Occipital lobe (tissue), 1 donor: ENCODE measurements at regions not wholly inside any gene's neighbourhood (a gene's known extent, or its start where the extent isn't known, plus 50 kb on each side); places are given as distances from the start of the nearest gene placed in this dataset.
"Not testable (repeated sequence)": the region's sequence is repeated elsewhere in the genome, so short reads cannot be mapped to it uniquely, and the experiment has no call there.

Experiments used
- DNase-seq: peaks from one replicate; lab custom pipeline; 2025; lab: John Stamatoyannopoulos, UW

DNA sequence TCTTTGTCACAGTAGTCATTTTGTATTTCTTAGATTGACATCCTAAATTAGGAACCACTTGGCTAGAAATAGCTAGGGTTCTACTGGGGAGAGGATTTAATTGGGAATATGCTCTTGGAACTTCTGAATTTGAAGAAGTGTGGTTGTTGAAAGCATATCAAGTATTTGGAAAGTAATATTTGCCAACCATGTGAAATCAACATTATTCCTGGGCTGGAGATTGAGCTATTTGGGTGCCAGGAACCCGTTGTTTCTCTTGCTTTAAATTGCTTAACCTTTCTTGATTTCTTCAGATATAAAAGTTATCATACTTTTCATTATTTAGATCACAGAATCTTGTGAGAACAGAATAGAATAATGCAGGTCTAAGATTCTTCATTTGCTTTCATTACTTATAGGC, 178.4 kb upstream of the ELL2 start:
- DNase-seq = no peak

DNA sequence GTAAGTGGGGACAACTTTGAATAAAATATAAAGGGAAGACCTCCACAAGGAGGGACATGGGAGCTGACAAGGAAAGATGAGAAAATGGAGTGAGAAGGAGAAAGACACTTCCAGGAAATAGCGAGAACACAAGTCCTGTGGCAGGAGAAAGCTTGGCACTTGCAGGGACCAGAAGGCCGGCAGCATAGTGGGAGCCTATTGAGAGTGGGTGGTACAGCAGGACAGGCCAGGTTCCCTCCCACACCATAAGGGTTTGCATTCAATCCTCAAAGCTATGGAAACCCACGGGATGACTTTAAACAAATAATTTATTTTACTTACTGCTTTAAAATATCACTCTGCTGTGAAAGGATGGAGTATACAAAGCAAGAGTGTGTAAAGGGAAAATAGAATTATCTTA, 173.2 kb upstream of the ELL2 start:
- peak; percentile 6 for DNase-seq

DNA sequence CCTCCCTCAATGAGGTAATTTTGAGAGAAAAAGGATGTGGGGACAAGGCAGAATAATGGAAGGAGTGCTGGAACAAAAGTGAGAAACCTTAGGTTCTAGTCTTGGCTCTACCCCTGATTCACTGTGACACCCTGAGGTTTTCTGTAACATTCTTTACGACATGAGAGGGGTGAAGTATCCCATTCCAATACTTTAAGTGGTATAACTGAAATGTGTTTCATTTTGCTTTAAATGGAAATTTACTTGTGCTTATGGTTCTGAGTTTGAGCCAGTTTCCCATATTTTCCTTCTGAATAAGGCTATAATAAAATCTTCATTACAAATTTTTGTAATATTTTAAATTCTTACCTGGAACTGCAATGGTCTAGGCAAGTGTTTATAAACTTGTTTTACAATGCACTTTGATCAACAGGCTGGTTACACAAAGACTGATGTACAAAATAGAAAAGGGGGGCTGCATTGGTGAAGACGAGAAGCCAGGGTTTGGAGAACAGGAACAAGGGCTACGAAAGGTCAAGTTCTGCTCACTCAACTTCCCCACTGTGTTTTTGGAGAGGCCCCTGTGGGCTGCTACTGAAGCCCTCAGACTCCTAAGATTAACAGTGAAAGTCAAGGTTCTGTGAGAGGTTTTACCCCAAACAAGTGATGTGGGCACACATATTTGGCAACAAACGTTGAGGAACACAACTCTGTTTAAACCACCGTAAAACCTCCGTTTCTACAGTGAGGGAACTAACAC, 171.9 kb upstream of the ELL2 start:
- DNase-seq = no peak

DNA sequence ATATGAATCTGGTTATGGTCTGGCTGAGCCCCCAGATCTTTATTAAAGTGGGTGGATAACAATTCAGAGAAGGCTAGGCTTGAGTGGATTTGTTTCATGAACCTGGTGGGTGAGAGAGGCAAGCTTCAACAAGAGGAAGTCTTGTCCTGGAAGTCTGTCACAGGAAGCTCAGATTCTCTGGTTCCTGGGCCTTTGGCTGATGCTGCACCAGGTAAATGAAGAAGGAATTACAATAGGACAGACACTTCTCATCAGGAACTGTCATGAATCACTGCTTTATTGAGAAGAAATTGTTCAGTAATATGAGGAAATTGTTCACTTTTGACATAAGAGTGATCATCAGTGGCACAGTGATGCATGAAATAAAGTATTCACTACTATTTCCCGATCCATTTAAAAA, 167.6 kb upstream of the ELL2 start:
- no peak for DNase-seq

DNA sequence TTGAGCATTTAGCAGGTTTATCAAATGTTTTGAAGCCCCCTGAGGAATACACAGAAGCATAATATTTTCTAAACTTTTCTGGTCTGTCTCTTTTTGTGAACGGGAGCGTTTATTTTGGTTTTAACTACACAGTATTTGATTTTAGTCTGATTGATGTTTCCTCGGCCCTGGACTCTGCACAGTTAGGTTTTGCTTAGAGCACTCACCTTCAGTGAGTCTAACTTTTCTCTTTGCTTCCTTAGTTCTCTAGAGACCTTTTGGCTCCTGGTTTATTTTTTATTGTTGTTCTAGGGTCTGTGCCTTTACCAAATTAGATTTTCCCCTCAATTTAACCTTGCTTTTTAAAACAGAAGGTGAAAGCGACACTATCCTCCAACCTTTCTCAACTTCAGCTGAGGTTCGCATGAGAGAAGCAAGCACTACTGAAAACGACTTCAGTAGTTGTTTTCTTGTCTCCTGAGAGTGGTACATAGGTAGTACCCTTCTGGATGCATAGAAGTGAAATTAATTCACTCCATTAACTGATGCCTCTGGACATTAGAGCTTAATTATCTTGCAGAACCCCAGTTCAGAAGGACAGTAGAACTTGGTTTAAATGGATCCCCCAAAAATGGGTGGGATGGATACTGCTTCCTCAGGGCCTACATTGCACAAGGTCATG, 166.7 kb upstream of the ELL2 start:
- DNase-seq = no peak

DNA sequence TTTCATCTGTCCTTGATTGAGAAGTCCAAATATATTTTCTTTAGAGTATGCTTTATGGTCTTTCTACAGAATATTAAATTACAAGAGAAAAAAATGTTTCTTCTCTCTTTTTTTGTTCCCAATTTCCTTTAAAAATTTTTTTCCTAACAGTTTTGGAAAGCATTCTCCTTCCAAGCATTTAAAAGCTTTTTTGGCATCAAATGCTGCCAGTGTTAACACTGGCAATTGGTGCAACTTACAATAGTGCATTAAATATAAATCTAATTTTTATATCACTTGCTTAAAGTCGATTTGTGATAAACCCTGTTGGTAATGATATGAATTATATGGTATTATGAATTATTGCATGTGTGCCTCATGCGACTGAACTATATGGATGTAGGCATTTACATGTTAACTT, 165.9 kb upstream of the ELL2 start:
- DNase-seq = no peak

DNA sequence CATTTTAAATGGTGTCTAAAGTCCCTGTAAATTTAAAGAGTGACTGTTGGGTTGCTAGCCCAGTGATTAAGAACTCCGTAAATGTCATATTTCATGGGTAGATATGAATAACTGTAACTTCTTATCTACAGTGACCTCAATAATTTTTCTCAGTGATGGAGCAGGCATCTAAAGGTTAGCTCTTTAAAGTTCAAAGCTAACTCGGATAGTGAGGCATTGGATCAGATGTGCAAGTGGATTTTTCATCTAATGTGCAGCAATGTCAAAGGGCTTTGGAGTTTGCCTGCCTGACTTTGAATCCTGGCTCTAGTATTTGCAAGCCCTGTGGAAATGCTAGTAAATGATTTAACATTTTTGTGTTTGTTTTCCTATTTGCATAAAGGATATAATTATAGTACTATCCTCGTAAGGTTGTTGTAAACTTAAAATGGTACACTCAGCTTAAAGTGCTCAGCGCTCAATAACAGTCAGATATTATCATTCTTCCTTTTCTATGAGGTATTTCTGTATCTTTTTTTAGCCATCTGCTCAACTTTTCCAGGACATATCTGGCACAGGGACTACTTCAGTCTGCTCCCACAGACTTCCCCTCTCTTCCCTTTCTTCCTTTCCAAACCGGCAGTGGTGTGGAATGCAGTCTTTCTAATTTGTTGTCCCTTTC, 163.7 kb upstream of the ELL2 start:
- DNase-seq = no peak

DNA sequence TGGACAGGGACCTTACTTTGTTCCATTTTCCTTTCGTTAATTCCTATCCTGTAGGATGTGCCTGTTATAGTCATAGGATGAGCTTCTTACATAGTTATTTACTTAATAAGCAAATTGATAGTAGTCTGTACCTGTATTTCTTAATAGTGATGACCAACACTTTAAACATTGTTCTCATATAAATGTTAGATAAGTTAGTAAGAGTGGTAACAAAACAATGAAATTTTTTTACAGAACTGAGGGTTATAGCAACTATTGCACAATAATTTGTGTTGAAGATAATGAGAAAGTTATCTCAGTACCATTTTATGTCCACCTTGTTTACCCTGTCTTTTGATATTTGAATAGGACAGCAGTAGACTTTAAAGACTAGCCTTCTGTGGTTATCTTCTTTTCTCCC, 162.9 kb upstream of the ELL2 start:
- DNase-seq = no peak

DNA sequence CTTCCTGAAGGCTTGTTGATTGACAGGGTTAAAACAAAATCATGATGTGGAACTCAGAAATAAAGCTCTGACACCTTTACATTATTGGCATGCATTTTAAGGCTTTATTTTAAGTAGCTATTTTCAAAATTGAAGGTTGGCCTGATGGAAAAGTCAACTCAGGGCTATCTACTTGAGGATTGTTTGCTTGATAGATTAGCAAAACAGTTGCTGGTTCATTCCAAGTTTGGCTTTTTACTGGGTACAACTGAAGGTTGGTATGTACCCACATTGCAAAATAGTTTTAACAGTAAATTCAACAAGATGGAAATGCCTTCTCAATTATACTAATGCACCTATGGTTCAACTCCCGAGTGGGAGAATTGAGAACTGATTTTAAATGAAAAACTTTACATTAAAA, 161.8 kb upstream of the ELL2 start:
- DNase-seq = no peak

DNA sequence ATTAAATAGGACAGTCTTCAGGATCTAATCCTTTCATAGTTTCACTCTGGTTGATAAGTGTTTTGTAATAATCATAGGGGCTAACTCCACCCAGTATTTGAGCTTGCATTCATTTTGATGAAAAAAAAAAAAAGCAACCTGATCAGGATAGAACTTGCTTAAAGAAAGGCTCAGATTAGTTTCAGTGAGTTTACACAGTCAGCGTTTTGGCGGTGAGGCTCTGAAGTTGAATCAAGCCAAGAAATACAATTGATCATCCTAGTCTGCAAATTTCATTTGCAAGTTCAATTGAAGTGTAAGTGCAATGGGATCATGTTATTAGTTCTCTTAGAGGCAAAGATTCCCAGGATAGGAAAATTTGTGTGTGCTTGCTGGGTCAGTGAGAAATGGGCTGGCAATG, 159.7 kb upstream of the ELL2 start:
- no peak for DNase-seq

DNA sequence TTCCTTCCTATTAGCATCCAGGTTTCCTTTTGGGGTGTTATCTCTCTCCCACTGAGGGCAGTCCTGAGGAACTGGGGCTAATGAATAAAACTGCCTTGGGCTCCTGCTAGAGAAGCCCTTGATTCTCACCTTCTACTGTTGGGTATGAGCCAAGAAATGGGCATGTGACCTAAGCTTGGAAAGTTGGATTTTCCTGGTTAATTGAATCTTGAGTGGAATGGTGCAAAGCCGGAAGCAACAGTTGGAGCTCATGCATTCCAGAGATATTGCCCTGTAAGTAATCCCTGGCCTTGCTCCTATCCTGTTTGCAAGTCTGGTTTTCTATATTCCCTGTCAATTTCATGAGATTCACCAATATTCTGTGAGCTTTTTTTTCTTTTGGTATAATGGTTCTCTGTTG, 158.5 kb upstream of the ELL2 start:
- no peak for DNase-seq

DNA sequence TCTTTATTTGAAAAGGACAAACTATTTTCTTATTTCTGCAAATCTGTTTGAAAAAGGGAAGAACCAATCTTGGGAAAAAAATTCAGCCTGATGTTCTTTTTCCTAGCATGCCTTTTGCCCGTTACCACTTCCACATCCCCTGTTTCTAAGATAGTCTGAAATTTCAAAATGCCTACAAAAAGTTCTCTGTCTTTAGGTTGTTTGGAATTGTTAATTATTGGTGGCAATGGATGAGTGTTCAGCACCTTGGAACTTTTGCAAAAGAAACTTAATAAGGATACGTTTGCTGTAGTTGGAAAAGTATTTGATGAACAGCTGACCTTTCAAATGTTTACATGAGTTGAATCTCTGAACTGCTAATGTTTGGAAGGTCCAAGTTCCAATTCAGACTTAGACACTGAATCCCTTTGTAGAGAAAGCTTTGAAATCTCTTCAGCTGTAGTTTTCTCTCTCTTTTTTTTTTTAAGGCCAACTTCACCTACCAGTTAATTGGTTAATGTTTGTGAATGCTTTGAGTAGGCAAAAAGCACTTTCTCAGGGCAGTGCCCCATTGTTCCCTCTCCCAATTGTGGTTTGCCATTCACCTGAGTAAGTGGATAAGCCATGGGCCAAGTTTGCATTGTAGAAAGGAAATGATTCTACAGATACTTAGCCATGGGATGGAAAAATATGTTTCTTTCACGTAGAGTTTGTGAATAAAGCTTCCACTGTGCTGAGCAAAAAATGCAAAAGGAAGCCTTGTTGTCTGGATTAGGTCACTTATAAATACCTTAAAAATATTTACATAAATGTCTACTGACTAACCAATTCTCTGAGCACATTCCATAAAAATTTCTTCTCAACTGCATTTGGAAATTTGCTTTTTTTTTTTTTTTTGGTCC, 156.4 kb upstream of the ELL2 start:
- no peak for DNase-seq

DNA sequence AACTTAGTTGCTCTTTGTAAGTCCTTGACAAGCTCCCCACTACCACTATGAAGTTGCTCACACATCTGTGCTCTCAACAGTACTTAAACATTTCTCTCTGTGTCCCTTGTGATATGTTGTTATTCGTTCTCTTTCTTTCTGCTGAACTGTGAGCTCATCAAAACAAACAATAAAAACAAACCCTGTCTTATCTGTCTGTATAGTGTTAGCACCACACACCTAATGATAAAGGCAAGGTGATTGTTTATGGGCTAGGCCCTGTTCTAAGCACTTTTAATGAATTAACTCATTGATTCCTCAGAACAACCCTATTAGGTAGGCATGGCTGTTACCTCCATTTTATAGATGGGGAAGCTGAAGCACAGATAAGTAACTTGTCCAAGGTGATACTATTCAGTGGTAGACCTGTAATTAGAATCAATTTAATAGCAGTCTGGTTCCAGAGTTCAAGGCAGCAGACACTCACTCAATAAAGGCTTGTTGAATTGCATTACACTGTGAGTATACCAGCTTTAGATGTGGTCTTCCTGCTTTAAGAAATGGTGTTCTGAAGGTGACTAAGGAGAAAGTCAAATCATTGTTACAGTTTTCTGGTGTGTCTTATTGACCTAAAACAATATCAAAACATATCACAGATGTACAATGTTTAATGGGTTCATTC, 153.6 kb upstream of the ELL2 start:
- DNase-seq = no peak

DNA sequence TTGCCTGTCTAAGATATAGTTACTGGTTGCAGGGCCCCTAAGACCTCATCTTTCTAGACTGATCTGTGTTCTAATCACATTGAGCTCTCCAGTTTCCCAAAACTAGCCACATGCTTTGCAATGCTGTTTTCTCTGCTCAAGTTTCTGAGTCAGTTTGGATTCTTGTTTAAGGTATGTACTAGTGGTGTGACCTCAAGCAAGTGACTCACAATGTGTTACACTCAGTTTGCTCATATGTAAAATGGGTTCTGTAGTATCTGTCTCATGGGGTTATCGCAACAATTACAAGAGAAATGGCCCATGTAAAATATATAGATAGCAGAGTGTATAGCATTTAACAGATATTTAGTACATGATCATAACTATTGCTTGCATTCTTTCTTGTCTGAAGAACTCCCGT, 153.1 kb upstream of the ELL2 start:
- no peak for DNase-seq

DNA sequence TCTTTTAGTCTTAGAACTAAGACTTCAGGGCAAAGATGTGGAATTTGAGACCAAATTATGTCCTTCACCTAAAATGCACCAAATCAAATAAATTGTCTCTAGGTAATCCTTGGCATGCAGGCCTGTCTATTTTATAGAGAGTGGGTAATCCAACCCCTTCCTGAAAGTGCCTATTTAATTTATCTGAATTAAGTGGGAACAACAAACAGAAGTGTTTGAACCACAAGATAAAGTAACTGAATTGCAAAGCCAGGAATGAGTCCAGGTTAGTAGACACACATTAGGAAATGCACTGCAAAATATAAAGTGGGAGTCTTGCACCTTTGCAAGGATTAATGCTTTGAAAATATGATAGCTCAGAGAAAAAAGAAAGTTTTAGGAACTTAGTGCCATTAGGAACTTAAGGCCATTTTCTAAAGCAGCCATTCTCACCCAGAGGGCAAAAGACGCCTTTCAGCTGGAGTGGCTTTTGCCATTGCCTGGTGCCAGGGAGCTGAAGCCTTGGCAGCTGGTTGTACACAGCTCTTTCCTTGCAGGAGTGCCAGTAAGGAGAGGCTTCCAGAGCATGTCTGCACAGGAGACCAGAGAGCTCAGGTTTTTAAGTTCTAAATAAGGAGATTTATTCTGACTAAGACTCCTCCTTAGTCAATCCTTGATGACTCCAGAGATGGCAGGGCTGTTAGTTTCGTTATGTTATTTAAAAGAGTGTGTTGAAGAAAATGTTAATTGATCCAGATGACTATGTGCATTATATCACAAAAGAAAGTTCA, 151.7 kb upstream of the ELL2 start:
- DNase-seq = peak; percentile 3

DNA sequence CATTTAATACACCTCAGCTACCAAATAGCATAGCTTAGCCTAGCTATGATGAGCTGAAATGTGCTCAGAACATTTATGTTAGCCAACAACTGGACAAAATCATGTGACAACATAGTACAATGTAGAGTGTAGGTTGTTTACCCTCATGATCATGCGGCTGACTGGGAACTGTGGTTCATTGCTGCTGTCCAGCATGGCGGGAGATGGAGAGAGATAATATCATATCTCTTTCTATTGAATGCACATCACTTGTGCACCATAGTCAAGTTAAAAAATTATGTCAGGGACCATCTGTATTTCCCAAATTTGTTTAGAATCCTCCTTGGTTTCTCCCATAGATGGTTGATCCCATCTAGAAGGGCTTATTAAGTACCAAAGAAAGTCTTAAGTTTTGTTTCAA, 151.1 kb upstream of the ELL2 start:
- no peak for DNase-seq

DNA sequence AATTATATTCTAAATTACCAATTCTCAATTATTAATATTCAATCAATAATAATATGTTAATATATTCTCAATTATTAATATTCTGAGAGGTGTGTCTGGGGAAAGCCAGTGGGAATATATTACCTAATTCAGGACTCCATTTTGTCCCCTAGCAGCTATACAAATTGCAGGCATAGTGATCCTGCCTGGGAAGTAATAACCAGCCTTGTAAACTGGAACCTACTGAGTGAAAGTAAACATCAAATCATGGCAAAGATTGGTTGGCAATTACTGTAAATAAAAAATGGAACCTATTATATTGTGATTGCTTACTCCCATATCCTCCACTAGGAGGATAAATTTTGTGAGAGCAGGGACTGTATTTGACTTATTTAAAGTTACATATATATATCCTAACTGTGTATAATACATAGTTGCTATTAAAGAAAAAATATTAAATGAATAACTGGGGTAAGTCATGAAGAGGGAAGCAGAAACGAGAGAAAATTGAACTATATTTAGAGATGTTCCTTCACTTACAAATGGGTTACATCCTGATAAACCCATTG, 150.5 kb upstream of the ELL2 start:
- DNase-seq = no peak

DNA sequence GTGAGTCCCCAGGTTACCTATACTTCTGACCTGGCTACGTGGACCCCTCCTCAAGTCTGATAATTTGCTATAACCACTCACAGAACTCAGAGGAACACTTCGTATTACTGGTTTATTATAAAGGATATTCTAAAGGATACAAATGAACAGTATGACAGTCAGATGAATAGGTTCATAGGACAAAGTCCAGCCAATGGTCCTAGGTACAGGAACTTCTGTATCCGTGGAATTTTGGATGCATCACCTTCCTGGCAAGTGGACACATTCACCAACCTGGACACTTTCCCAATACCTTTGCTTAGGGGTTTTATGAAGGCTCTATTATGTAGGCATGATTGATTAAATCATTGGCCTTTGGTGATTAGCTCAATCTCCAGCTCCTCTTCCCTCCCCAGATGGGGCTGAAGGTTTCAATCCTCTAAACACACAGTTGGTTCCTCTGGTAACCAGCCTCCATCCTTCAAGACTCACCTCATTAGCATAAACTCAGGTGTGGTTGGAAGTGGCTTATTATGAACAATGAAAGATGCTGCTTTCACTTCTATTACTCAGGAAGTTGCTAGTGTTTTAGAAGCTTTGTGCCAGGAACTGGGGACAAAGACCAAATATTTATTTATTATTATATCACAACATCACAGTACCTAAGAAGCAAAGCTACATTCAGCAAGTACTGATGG, 149.6 kb upstream of the ELL2 start:
- no peak for DNase-seq

DNA sequence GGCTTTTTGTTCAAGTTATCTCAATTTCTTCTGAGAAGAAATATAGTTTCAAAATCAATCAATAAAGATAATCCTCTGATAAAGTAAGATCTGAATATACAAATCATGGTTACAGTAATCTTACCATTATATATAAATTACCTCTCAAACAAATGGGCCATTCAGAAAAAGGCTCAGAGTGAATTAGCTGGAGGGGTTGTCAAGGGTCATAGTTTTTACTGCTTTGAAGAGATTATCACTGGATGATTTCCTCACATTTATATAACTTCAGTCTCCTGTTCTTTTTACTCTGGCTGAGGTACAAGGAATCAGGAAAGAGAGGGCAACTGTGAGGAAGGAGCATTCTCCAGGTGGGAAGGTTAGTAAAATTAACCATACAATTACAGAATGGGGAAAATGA, 148.6 kb upstream of the ELL2 start:
- DNase-seq = no peak

DNA sequence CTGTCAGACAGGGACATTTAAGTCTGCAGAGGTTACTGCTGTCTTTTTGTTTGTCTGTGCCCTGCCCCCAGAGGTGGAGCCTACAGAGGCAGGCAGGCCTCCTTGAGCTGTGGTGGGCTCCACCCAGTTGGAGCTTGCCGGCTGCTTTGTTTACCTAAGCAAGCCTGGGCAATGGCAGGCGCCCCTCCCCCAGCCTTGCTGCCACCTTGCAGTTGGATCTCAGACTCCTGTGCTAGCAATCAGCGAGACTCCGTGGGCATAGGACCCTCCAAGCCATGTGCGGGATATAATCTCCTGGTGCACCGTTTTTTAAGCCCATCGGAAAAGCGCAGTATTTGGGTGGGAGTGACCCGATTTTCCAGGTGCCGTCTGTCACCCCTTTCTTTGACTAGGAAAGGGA, 147.0 kb upstream of the ELL2 start:
- DNase-seq = not testable (repeated sequence)
